ENCODE measurements at regions not wholly inside any gene's neighbourhood (a gene's known extent, or its start where the extent isn't known, plus 50 kb on each side); places are given as distances from the start of the nearest gene placed in this dataset.
A peak's percentile ranks its signal among the peaks of the same experiment; 100 is the strongest.

GRCh38 chr3:150227839-150228238 lies 180.3 kb upstream of the TSC22D2 start:
- Histone ChIP-seq H3K9me3 (replicated peaks; ENCODE audit: control insufficient read depth, insufficient read depth, low read length) (no peaks in the 10 kb centered on the region), H3K9ac (ENCODE audit: control insufficient read depth, insufficient read depth, low read length) (no peak overlapping the region), H3K79me2 (ENCODE audit: control insufficient read depth, insufficient read depth, low read length) (no peaks in the 10 kb centered on the region), H3K4me2 (ENCODE audit: control insufficient read depth, insufficient read depth) (no peak overlapping the region), H3K27ac (ENCODE audit: control insufficient read depth, insufficient read depth) (no peak overlapping the region), H3K4me1 (ENCODE audit: control insufficient read depth, insufficient read depth, low read length) (no peaks in the 10 kb centered on the region), H3K36me3 (ENCODE audit: control insufficient read depth in 2 of 2, insufficient read depth in 2 of 2, low read length in 1 of 2) (no peaks in the 10 kb centered on the region), H3K4me3 (no peak overlapping the region), H3K27me3 (replicated peaks in 1 of 2; ENCODE audit: control insufficient read depth in 2 of 2, insufficient read depth in 2 of 2, low read length in 1 of 2) (0 out of 4 replicates have a peak, but pooled peaks cover 0 to 3% of the 10 kb centered on the region in 2 experiments), H4K20me1 (ENCODE audit: control insufficient read depth, insufficient read depth) (no peaks in the 10 kb centered on the region), H2AFZ (ENCODE audit: control insufficient read depth, low read depth, low read length) (no peak overlapping the region)
- POLR2A ChIA-PET = no interaction called here
- FAIRE-seq = no peak
- RAD21 ChIA-PET (ENCODE audit: unreplicated experiment) = interaction anchor here (2.8 kb wide), 1 partner anchor 267 kb away, joined by 31 read pairs; no protein-coding TSS in a partner anchor
- 7% methylated on average over 5 of the region's 5 CpGs for WGBS (ENCODE audit: insufficient coverage, insufficient replicate concordance, low lambda C conversion rate, missing lambda C conversion rate)
- intact Hi-C loops (cut with micrococcal nuclease; ENCODE audit: unreplicated experiment) (loop anchor here (1.0 to 5.0 kb wide), 2 partner anchors 184 to 267 kb away; no protein-coding TSS in a partner anchor), in situ Hi-C loops (cut with MboI) (loop anchor here (5.0 kb wide), 1 partner anchor 269 kb away; no protein-coding TSS in a partner anchor)
- ATAC-seq = peak; percentile 94
- CTCF ChIA-PET = interaction anchor here (0.6 to 3.2 kb wide), 11 partner anchors 12 to 287 kb away, joined by 3 to 27 read pairs (median 3); no protein-coding TSS in a partner anchor
- no peak for DNase-seq (ENCODE audit: low read depth, low spot score)
- TF ChIP-seq RBBP5 (conservative IDR thresholded peaks at IDR 0.05) = no peak
- no peak for TF ChIP-seq ZNF622 (IDR thresholded peaks at IDR 0.05)
- peak; percentile 87 for TF ChIP-seq RAD21 (IDR thresholded peaks at IDR 0.05; ENCODE audit: insufficient read depth, low read depth, low read length)
- TF ChIP-seq SREBF1 (IDR thresholded peaks at IDR 0.05; ENCODE audit: low read length) = no peak
- no peak for TF ChIP-seq SMARCA5 (IDR thresholded peaks at IDR 0.05)
- TF ChIP-seq SPI1 (IDR thresholded peaks at IDR 0.05; ENCODE audit: borderline replicate concordance, insufficient read depth, low read depth, low read length) = peak; percentile 33; the same call in 1 of the 2 replicates
- TF ChIP-seq SIN3A (IDR thresholded peaks at IDR 0.05; ENCODE audit: low read depth, low read length) = no peak
- no peak for TF ChIP-seq ATF7 (IDR thresholded peaks at IDR 0.05; ENCODE audit: low read depth)
- TF ChIP-seq ZBED1 (IDR thresholded peaks at IDR 0.05; ENCODE audit: borderline replicate concordance) = no peak
- TF ChIP-seq DPF2 (IDR thresholded peaks at IDR 0.05) = no peak
- TF ChIP-seq FOXK2 (IDR thresholded peaks at IDR 0.05) = no peak
- TF ChIP-seq PAX8 (IDR thresholded peaks at IDR 0.05) = no peak
- TF ChIP-seq MLLT1 (IDR thresholded peaks at IDR 0.05) = no peak
- TF ChIP-seq BHLHE40 (IDR thresholded peaks at IDR 0.05; ENCODE audit: borderline replicate concordance in 1 of 2, low read depth in 2 of 2, low read length in 1 of 2) = no peak
- TF ChIP-seq SMC3 (IDR thresholded peaks at IDR 0.05; ENCODE audit: borderline replicate concordance, low read length) = peak; percentile 74
- TF ChIP-seq CHD4 (IDR thresholded peaks at IDR 0.05) = no peak
- TF ChIP-seq YY1 (IDR thresholded peaks at IDR 0.05; ENCODE audit: low read depth, low read length) = 0 out of 2 replicates have a peak, but pooled peaks have one; percentile 43
- peak; percentile 71 to 81 (median 80) for TF ChIP-seq CTCF (IDR thresholded peaks at IDR 0.05 in 2 of 3, conservative IDR thresholded peaks at IDR 0.05 in 1 of 3; ENCODE audit: control insufficient read depth in 2 of 3, extremely low read depth in 1 of 3, insufficient read depth in 1 of 3, low read depth in 3 of 3, low read length in 3 of 3)
- TF ChIP-seq NR2F1 (conservative IDR thresholded peaks at IDR 0.05) = 0 out of 2 replicates have a peak, but pooled peaks have one; percentile 39
- TF ChIP-seq SRF (IDR thresholded peaks at IDR 0.05; ENCODE audit: low read depth in 2 of 2, low read length in 2 of 2) = no peak
- no TSS peak for BruUV-seq (replicated peaks)
- SMC1A ChIA-PET (ENCODE audit: uncharacterized antibody, unreplicated experiment) = interaction anchor here (1.1 to 3.1 kb wide), 7 partner anchors 11 to 268 kb away, joined by 3 to 12 read pairs (median 4); no protein-coding TSS in a partner anchor
